Lower lobe of right lung (tissue), 2 donors: ENCODE measurements at regions not wholly inside any gene's neighbourhood (a gene's known extent, or its start where the extent isn't known, plus 50 kb on each side); places are given as distances from the start of the nearest gene placed in this dataset.

Source experiments
- ATAC-seq, 2 donors: fragments of 200-7000 bp; cut with Tn5 transposase; one replicate each; pipeline ENCODE4 v1.9.1; 2020 to 2022; ENCODE audit warnings: mild to moderate bottlenecking in 2 of 2, moderate library complexity in 2 of 2
- DNase-seq: peaks from one replicate; pipeline ENCODE4 v3.0.0-alpha.2; 2020
- H3K27ac ChIP-seq: fragments of 200-600 bp; one replicate; pipeline ENCODE4 v1.8.0; 2022
- H3K27me3 ChIP-seq: fragments of 200-600 bp; one replicate; pipeline ENCODE4 v1.8.0; 2022; ENCODE audit warnings: low read depth
- H3K36me3 ChIP-seq: fragments of 200-600 bp; one replicate; pipeline ENCODE4 v1.8.0; 2022; ENCODE audit warnings: mild to moderate bottlenecking
- H3K4me1 ChIP-seq: fragments of 200-600 bp; one replicate; pipeline ENCODE4 v1.8.0; 2022
- H3K4me3 ChIP-seq: fragments of 200-600 bp; one replicate; pipeline ENCODE4 v1.8.0; 2022; ENCODE audit warnings: mild to moderate bottlenecking
- H3K9me3 ChIP-seq: fragments of 200-600 bp; one replicate; pipeline ENCODE4 v1.8.0; 2022
- intact Hi-C: fragments of 100-400 bp; cut with DNase I; formaldehyde crosslinking; loops from one replicate; pipeline ENCODE4 v1.11.0; 2022
- TF ChIP-seq, protein P1 (sequence below): fragments of 200-600 bp; IDR thresholded peaks from one replicate; pipeline ENCODE4 v1.8.0; 2022; ENCODE audit warnings: antibody characterized with exemption, mild to moderate bottlenecking
- donor health status: DM: no; HTN: yes; CAD: no; lungs with severe emphysema.

- Histone ChIP-seq H3K27me3 (no peaks in the 10 kb centered on the region), H3K9me3 (no peaks in the 10 kb centered on the region), H3K4me3 (no peak overlapping the region), H3K27ac (no peak overlapping the region), H3K4me1 (no peaks in the 10 kb centered on the region), H3K36me3 (no peaks in the 10 kb centered on the region)
- DNase-seq (no peak), ATAC-seq (peak in 1 of 2 donors; percentile 56)
- intact Hi-C loops = no loop called here
- TF ChIP-seq, protein P1, sequence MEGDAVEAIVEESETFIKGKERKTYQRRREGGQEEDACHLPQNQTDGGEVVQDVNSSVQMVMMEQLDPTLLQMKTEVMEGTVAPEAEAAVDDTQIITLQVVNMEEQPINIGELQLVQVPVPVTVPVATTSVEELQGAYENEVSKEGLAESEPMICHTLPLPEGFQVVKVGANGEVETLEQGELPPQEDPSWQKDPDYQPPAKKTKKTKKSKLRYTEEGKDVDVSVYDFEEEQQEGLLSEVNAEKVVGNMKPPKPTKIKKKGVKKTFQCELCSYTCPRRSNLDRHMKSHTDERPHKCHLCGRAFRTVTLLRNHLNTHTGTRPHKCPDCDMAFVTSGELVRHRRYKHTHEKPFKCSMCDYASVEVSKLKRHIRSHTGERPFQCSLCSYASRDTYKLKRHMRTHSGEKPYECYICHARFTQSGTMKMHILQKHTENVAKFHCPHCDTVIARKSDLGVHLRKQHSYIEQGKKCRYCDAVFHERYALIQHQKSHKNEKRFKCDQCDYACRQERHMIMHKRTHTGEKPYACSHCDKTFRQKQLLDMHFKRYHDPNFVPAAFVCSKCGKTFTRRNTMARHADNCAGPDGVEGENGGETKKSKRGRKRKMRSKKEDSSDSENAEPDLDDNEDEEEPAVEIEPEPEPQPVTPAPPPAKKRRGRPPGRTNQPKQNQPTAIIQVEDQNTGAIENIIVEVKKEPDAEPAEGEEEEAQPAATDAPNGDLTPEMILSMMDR = no peak
These were observed 134.7 kb upstream of the GALNT17 start for GRCh38 chr7:70997261-70997660.

GRCh38 chr7:71005109-71005508, 126.8 kb upstream of the GALNT17 start:
- ATAC-seq (no peak), DNase-seq (no peak)
- H3K4me3 ChIP-seq = no peak overlapping the region
- peaks cover 3% of the 10 kb centered on the region for H3K9me3 ChIP-seq
- H3K27ac ChIP-seq = no peak overlapping the region
- H3K36me3 ChIP-seq = no peaks in the 10 kb centered on the region
- H3K4me1 ChIP-seq = no peaks in the 10 kb centered on the region
- TF ChIP-seq, protein P1 = no peak
- intact Hi-C loops = no loop called here
- H3K27me3 ChIP-seq = no peaks in the 10 kb centered on the region

DNA sequence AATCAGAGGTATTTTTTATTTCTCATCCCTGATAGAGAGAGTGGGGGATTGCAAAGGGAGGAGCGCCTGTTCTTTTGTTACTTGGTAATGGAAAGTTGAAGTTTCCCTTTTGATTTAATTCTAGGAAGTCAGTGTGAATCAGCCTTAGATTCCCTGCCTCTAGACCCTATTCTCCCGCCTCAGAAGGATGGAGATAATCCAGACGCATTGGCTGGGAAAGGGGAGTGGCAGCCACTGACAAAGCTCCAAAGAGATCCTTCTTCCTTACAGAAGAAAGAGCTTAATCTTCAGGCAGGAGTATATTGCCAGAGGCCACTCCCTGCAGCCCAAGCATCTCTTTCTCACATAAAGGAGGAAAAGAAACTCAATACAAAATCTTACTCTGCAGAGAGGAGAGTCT, 122.3 kb upstream of the GALNT17 start:
- intact Hi-C loops = no loop called here
- ATAC-seq = no peak
- H3K9me3 ChIP-seq = no peaks in the 10 kb centered on the region
- TF ChIP-seq, protein P1 = no peak
- no peaks in the 10 kb centered on the region for H3K4me1 ChIP-seq
- H3K27ac ChIP-seq = no peak overlapping the region
- no peak overlapping the region for H3K4me3 ChIP-seq
- no peak for DNase-seq
- H3K36me3 ChIP-seq = no peaks in the 10 kb centered on the region
- no peaks in the 10 kb centered on the region for H3K27me3 ChIP-seq

DNA sequence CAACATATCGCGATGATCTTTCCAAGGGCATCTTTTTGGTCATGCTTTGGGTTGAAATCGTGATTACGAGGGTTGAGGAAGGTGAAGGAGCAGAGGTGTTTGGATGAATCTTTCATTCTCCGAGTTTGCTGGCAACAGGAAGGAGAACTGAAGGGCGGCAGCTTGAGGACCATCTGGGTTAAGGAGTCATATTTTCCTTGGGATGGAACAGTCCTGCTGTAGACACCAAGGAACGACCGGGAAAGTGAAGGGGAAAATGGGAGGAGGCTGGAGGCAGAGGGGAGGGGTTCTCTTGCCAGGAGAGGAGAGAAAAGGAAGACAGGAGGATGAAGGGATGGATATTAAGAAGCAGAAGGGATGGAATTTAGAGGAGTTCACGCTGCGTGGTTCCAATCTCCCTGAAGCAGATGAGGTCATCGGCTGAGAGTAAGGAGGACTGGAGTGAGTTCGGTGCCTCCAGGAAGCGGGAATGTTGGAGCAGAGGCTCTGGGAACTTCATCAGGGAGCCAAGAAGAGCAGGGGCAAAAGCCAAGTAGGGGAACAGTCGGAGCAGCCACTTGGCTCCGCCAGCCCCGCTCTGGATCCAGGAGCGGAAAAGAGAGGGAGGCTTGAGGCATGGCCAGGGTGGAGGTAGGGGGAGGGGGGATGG, 116.6 kb upstream of the GALNT17 start:
- ATAC-seq = peak; percentile 12 to 62
- Histone ChIP-seq H3K4me3 (no peak overlapping the region), H3K4me1 (no peaks in the 10 kb centered on the region), H3K36me3 (no peaks in the 10 kb centered on the region), H3K27ac (no peak overlapping the region), H3K27me3 (no peaks in the 10 kb centered on the region), H3K9me3 (no peaks in the 10 kb centered on the region)
- TF ChIP-seq, protein P1 = no peak
- intact Hi-C loops = no loop called here
- DNase-seq = no peak

DNA sequence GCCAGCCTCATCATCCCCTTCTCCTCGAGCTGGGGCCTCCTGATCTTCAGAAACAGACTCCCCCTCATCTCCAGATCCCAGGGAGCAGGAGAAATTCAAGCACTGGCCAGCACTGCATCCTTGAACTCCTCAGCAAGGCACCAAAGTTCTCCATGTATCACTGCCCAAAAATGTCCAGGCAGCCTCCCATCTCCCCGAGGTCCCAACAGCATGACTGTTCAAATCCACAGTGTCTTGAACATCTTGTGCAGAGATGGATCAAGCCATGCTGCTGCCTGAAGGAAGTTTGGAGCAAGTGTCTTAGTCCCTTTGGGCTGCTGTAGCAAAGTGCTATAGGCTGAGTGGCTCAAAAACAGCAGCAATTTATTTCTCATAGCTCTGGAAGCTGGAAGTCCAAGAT, 115.5 kb upstream of the GALNT17 start:
- H3K9me3 ChIP-seq = no peaks in the 10 kb centered on the region
- no peaks in the 10 kb centered on the region for H3K4me1 ChIP-seq
- no peak for DNase-seq
- intact Hi-C loops = no loop called here
- no peak overlapping the region for H3K4me3 ChIP-seq
- TF ChIP-seq, protein P1 = no peak
- ATAC-seq = no peak
- H3K27me3 ChIP-seq = no peaks in the 10 kb centered on the region
- no peaks in the 10 kb centered on the region for H3K36me3 ChIP-seq
- H3K27ac ChIP-seq = no peak overlapping the region
